ENCODE measurements at regions not wholly inside any gene's neighbourhood (a gene's known extent, or its start where the extent isn't known, plus 50 kb on each side); places are given as distances from the start of the nearest gene placed in this dataset.

DNA sequence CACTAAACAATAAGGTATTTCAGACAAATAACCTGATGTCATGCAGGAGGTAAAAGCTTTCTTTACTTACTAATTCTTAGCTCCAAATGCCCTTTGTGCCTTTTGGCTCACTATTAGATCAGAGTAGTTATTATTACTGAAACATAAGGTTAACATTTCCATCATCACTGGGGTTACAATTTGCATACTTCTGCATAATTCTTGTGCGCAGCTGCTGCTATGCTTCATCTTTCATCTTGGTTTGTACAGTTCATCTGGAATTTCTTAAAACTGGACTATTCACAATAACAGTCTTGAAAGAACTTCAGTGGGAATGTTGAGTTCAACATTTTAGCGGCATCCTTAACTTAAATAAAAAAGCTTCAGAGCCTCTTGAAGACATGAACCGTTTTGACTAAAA lies 383.2 kb upstream of the ADAMTS9 start:
- DNase-seq (ENCODE audit: low read depth), result no peak
- H3K27me3 ChIP-seq (ENCODE audit: control insufficient read depth, insufficient read depth, low read length), result 0 out of 2 replicates have a peak, but pooled peaks cover 2% of the 10 kb centered on the region
- ChIA-PET POLR2A (no interaction called here), CTCF (no interaction called here)
- H3K36me3 ChIP-seq (ENCODE audit: control insufficient read depth, insufficient read depth, low read length), result no peaks in the 10 kb centered on the region
- no peak overlapping the region for H3K4me3 ChIP-seq (ENCODE audit: low read depth, low read length)
- TF ChIP-seq, protein P1, sequence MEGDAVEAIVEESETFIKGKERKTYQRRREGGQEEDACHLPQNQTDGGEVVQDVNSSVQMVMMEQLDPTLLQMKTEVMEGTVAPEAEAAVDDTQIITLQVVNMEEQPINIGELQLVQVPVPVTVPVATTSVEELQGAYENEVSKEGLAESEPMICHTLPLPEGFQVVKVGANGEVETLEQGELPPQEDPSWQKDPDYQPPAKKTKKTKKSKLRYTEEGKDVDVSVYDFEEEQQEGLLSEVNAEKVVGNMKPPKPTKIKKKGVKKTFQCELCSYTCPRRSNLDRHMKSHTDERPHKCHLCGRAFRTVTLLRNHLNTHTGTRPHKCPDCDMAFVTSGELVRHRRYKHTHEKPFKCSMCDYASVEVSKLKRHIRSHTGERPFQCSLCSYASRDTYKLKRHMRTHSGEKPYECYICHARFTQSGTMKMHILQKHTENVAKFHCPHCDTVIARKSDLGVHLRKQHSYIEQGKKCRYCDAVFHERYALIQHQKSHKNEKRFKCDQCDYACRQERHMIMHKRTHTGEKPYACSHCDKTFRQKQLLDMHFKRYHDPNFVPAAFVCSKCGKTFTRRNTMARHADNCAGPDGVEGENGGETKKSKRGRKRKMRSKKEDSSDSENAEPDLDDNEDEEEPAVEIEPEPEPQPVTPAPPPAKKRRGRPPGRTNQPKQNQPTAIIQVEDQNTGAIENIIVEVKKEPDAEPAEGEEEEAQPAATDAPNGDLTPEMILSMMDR (IDR thresholded peaks at IDR 0.05; ENCODE audit: insufficient read depth, low read depth, low read length), result no peak

DNA sequence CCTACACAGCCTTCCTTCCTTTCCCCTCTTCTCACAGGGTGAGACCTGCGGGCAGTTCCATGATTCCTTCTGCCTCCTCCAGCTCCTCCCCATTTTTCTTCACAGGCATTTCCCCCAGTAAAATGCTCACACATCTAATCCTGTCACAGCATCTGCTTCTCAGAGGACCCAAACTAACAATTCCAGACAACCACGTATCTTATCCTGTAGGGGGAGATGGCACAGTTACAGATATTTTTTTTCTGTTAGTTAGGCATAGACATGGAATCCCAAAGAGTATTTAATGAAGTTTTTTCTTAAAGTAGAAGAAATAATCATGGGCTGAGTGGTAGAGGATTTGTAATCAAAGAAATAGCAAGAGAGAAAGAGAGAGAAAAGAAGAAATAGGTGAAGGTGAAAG lies 373.1 kb upstream of the ADAMTS9 start:
- ChIA-PET POLR2A (no interaction called here), CTCF (no interaction called here)
- no peaks in the 10 kb centered on the region for H3K36me3 ChIP-seq (ENCODE audit: control insufficient read depth, insufficient read depth, low read length)
- no peak overlapping the region for H3K4me3 ChIP-seq (ENCODE audit: low read depth, low read length)
- DNase-seq (ENCODE audit: low read depth), result no peak
- H3K27me3 ChIP-seq (ENCODE audit: control insufficient read depth, insufficient read depth, low read length), result no peaks in the 10 kb centered on the region
- TF ChIP-seq, protein P1 (IDR thresholded peaks at IDR 0.05; ENCODE audit: insufficient read depth, low read depth, low read length), result no peak

DNA sequence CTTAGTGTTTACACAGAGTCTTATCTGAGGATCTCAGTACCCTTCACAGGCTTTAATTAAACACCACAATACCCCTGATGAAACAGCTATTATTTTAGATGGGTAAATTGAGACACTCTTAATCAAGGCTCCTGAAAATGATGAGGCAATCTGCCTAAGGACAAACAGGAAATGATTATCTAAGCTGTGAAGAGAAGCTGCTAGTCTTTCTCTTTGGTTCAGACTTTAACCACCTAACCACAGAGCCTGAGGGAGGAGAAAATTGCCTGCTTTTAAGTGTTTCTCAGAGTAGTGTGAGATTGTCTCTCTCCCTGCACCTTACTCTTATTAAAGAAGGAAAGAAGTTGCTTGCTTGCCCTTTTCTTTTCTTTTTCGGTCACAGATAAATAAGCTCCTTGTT lies 364.3 kb upstream of the ADAMTS9 start:
- CTCF ChIA-PET, result no interaction called here
- DNase-seq (ENCODE audit: low read depth), result no peak
- POLR2A ChIA-PET, result no interaction called here
- Histone ChIP-seq H3K4me3 (ENCODE audit: low read depth, low read length) (no peak overlapping the region), H3K27me3 (ENCODE audit: control insufficient read depth, insufficient read depth, low read length) (no peaks in the 10 kb centered on the region), H3K36me3 (ENCODE audit: control insufficient read depth, insufficient read depth, low read length) (no peaks in the 10 kb centered on the region)
- TF ChIP-seq, protein P1 (IDR thresholded peaks at IDR 0.05; ENCODE audit: insufficient read depth, low read depth, low read length), result no peak

DNA sequence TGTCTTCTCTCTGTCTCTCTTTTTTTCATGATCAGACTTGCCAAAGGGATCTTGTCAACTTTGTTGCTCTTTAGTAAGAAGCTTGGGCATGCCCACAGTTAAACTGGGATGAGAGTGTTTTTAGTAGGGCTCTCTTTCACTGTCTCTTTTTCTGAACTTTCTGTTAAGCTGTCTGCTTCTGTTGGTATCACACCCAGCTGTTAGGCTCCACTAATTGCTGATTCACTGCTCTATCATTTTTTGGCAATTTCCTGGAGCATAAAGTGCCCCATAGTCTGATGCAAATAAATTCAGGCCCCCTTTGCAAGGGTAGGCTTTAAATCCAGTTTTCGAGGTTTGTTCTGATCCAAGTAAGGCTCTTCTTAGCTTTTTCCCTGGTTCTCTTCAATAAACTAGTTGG lies 360.4 kb upstream of the ADAMTS9 start:
- DNase-seq (ENCODE audit: low read depth), result no peak
- ChIA-PET CTCF (no interaction called here), POLR2A (no interaction called here)
- no peaks in the 10 kb centered on the region for H3K36me3 ChIP-seq (ENCODE audit: control insufficient read depth, insufficient read depth, low read length)
- no peak overlapping the region for H3K4me3 ChIP-seq (ENCODE audit: low read depth, low read length)
- no peaks in the 10 kb centered on the region for H3K27me3 ChIP-seq (ENCODE audit: control insufficient read depth, insufficient read depth, low read length)
- TF ChIP-seq, protein P1 (IDR thresholded peaks at IDR 0.05; ENCODE audit: insufficient read depth, low read depth, low read length), result no peak

DNA sequence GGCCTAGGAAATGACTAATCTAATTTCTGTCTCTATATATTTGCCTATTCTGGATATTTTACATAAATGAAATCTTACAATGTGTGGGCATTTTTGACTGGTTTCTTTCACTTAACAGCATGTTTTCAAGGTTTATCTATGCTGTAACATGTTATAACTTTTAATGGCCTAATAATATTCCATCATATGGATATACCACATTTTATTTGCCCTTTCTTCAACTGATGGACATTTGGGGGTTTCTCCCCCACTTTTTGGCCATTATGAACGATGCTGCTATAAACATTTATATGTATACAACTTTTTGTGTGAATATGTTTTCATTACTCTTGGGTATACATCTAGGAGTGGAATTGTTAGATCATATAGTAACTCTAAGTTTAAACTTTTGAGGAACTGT lies 357.3 kb upstream of the ADAMTS9 start:
- TF ChIP-seq, protein P1 (IDR thresholded peaks at IDR 0.05; ENCODE audit: insufficient read depth, low read depth, low read length), result no peak
- POLR2A ChIA-PET, result no interaction called here
- H3K27me3 ChIP-seq (ENCODE audit: control insufficient read depth, insufficient read depth, low read length), result no peaks in the 10 kb centered on the region
- no peak for DNase-seq (ENCODE audit: low read depth)
- no peaks in the 10 kb centered on the region for H3K36me3 ChIP-seq (ENCODE audit: control insufficient read depth, insufficient read depth, low read length)
- H3K4me3 ChIP-seq (ENCODE audit: low read depth, low read length), result no peak overlapping the region
- CTCF ChIA-PET, result interaction anchor here (0.6 to 1.6 kb wide), 2 partner anchors 11 to 104 kb away, joined by 3 read pairs; no protein-coding TSS in a partner anchor

Measured in BJ (cell line).